ENCODE measurements at regions not wholly inside any gene's neighbourhood (a gene's known extent, or its start where the extent isn't known, plus 50 kb on each side); places are given as distances from the start of the nearest gene placed in this dataset.

- Histone ChIP-seq H3K36me3 (ENCODE audit: control insufficient read depth in 2 of 2, insufficient read depth in 2 of 2, low read length in 1 of 2) (no peaks in the 10 kb centered on the region), H3K27me3 (ENCODE audit: control insufficient read depth in 2 of 2, insufficient read depth in 1 of 2, low read length in 1 of 2) (no peaks in the 10 kb centered on the region), H3K4me3 (ENCODE audit: low read length in 2 of 2) (no peak overlapping the region), H3K4me1 (ENCODE audit: control insufficient read depth in 2 of 2, insufficient read depth in 2 of 2, low read length in 2 of 2) (no peaks in the 10 kb centered on the region), H3K9me3 (ENCODE audit: control insufficient read depth in 2 of 2, insufficient read depth in 1 of 2, low read length in 1 of 2) (no peaks in the 10 kb centered on the region), H3K27ac (ENCODE audit: low read depth in 1 of 2, low read length in 1 of 2) (no peak overlapping the region)
- no peak for DNase-seq (ENCODE audit: low read depth in 6 of 9, low spot score in 9 of 9)
- 43% methylated on average over 2 of the region's 2 CpGs for WGBS
These were observed 149.1 kb upstream of the MAGI3 start for GRCh38 chr1:113241237-113241636.

GRCh38 chr1:113242481-113242880, 147.8 kb upstream of the MAGI3 start:
- no peaks in the 10 kb centered on the region for H3K9me3 ChIP-seq (ENCODE audit: control insufficient read depth in 2 of 2, insufficient read depth in 1 of 2, low read length in 1 of 2)
- no peak overlapping the region for H3K4me3 ChIP-seq (ENCODE audit: low read length in 2 of 2)
- H3K27ac ChIP-seq (ENCODE audit: low read depth in 1 of 2, low read length in 1 of 2), result no peak overlapping the region
- no peaks in the 10 kb centered on the region for H3K36me3 ChIP-seq (ENCODE audit: control insufficient read depth in 2 of 2, insufficient read depth in 2 of 2, low read length in 1 of 2)
- H3K4me1 ChIP-seq (ENCODE audit: control insufficient read depth in 2 of 2, insufficient read depth in 2 of 2, low read length in 2 of 2), result no peaks in the 10 kb centered on the region
- no peaks in the 10 kb centered on the region for H3K27me3 ChIP-seq (ENCODE audit: control insufficient read depth in 2 of 2, insufficient read depth in 1 of 2, low read length in 1 of 2)
- WGBS, result 94% methylated on average over 5 of the region's 5 CpGs
- no peak for DNase-seq (ENCODE audit: low read depth in 6 of 9, low spot score in 9 of 9)

- no peak for DNase-seq (ENCODE audit: low read depth in 6 of 9, low spot score in 9 of 9)
- no peak overlapping the region for H3K27ac ChIP-seq (ENCODE audit: low read depth in 1 of 2, low read length in 1 of 2)
- no peaks in the 10 kb centered on the region for H3K36me3 ChIP-seq (ENCODE audit: control insufficient read depth in 2 of 2, insufficient read depth in 2 of 2, low read length in 1 of 2)
- H3K4me3 ChIP-seq (ENCODE audit: low read length in 2 of 2), result no peak overlapping the region
- no peaks in the 10 kb centered on the region for H3K9me3 ChIP-seq (ENCODE audit: control insufficient read depth in 2 of 2, insufficient read depth in 1 of 2, low read length in 1 of 2)
- WGBS, result 89% methylated on average over 2 of the region's 2 CpGs
- H3K27me3 ChIP-seq (ENCODE audit: control insufficient read depth in 2 of 2, insufficient read depth in 1 of 2, low read length in 1 of 2), result no peaks in the 10 kb centered on the region
- H3K4me1 ChIP-seq (ENCODE audit: control insufficient read depth in 2 of 2, insufficient read depth in 2 of 2, low read length in 2 of 2), result no peaks in the 10 kb centered on the region
These were observed 146.8 kb upstream of the MAGI3 start for GRCh38 chr1:113243529-113243928.

- H3K27ac ChIP-seq (ENCODE audit: low read depth in 1 of 2, low read length in 1 of 2), result no peak overlapping the region
- 63% methylated on average over 4 of the region's 4 CpGs for WGBS
These were observed 146.0 kb upstream of the MAGI3 start for GRCh38 chr1:113244112-113244820.

GRCh38 chr1:113245252-113245651, 145.1 kb upstream of the MAGI3 start:
- H3K27ac ChIP-seq (ENCODE audit: low read depth in 1 of 2, low read length in 1 of 2), result no peak overlapping the region
- no peak overlapping the region for H3K4me3 ChIP-seq (ENCODE audit: low read length in 2 of 2)
- H3K36me3 ChIP-seq (ENCODE audit: control insufficient read depth in 2 of 2, insufficient read depth in 2 of 2, low read length in 1 of 2), result no peaks in the 10 kb centered on the region
- H3K4me1 ChIP-seq (ENCODE audit: control insufficient read depth in 2 of 2, insufficient read depth in 2 of 2, low read length in 2 of 2), result no peaks in the 10 kb centered on the region
- H3K27me3 ChIP-seq (ENCODE audit: control insufficient read depth in 2 of 2, insufficient read depth in 1 of 2, low read length in 1 of 2), result no peaks in the 10 kb centered on the region
- no peak for DNase-seq (ENCODE audit: low read depth in 6 of 9, low spot score in 9 of 9)
- WGBS, result 99% methylated on average over 3 of the region's 3 CpGs
- no peaks in the 10 kb centered on the region for H3K9me3 ChIP-seq (ENCODE audit: control insufficient read depth in 2 of 2, insufficient read depth in 1 of 2, low read length in 1 of 2)

More at GRCh38 chr1:113244112-113244820, 146.0 kb upstream of the MAGI3 start:
- H3K4me3 ChIP-seq (ENCODE audit: low read length in 2 of 2), result no peak overlapping the region
- no peaks in the 10 kb centered on the region for H3K36me3 ChIP-seq (ENCODE audit: control insufficient read depth in 2 of 2, insufficient read depth in 2 of 2, low read length in 1 of 2)
- H3K9me3 ChIP-seq (ENCODE audit: control insufficient read depth in 2 of 2, insufficient read depth in 1 of 2, low read length in 1 of 2), result no peaks in the 10 kb centered on the region
- no peaks in the 10 kb centered on the region for H3K27me3 ChIP-seq (ENCODE audit: control insufficient read depth in 2 of 2, insufficient read depth in 1 of 2, low read length in 1 of 2)
- DNase-seq (ENCODE audit: low read depth in 6 of 9, low spot score in 9 of 9), result no peak
- no peaks in the 10 kb centered on the region for H3K4me1 ChIP-seq (ENCODE audit: control insufficient read depth in 2 of 2, insufficient read depth in 2 of 2, low read length in 2 of 2)

GRCh38 chr1:113246929-113247328, 143.4 kb upstream of the MAGI3 start:
- H3K4me3 ChIP-seq (ENCODE audit: low read length in 2 of 2), result no peak overlapping the region
- no peaks in the 10 kb centered on the region for H3K36me3 ChIP-seq (ENCODE audit: control insufficient read depth in 2 of 2, insufficient read depth in 2 of 2, low read length in 1 of 2)
- H3K27me3 ChIP-seq (ENCODE audit: control insufficient read depth in 2 of 2, insufficient read depth in 1 of 2, low read length in 1 of 2), result no peaks in the 10 kb centered on the region
- H3K9me3 ChIP-seq (ENCODE audit: control insufficient read depth in 2 of 2, insufficient read depth in 1 of 2, low read length in 1 of 2), result no peaks in the 10 kb centered on the region
- no peaks in the 10 kb centered on the region for H3K4me1 ChIP-seq (ENCODE audit: control insufficient read depth in 2 of 2, insufficient read depth in 2 of 2, low read length in 2 of 2)
- H3K27ac ChIP-seq (ENCODE audit: low read depth in 1 of 2, low read length in 1 of 2), result no peak overlapping the region
- DNase-seq (ENCODE audit: low read depth in 6 of 9, low spot score in 9 of 9), result no peak
- WGBS, result 93% methylated on average over 3 of the region's 3 CpGs

GRCh38 chr1:113247355-113247754, 143.0 kb upstream of the MAGI3 start:
- no peak overlapping the region for H3K4me3 ChIP-seq (ENCODE audit: low read length in 2 of 2)
- DNase-seq (ENCODE audit: low read depth in 6 of 9, low spot score in 9 of 9), result no peak
- H3K27ac ChIP-seq (ENCODE audit: low read depth in 1 of 2, low read length in 1 of 2), result no peak overlapping the region
- H3K27me3 ChIP-seq (ENCODE audit: control insufficient read depth in 2 of 2, insufficient read depth in 1 of 2, low read length in 1 of 2), result no peaks in the 10 kb centered on the region
- H3K4me1 ChIP-seq (ENCODE audit: control insufficient read depth in 2 of 2, insufficient read depth in 2 of 2, low read length in 2 of 2), result no peaks in the 10 kb centered on the region
- H3K36me3 ChIP-seq (ENCODE audit: control insufficient read depth in 2 of 2, insufficient read depth in 2 of 2, low read length in 1 of 2), result no peaks in the 10 kb centered on the region
- 89% methylated on average over 2 of the region's 2 CpGs for WGBS
- no peaks in the 10 kb centered on the region for H3K9me3 ChIP-seq (ENCODE audit: control insufficient read depth in 2 of 2, insufficient read depth in 1 of 2, low read length in 1 of 2)

- no peaks in the 10 kb centered on the region for H3K4me1 ChIP-seq (ENCODE audit: control insufficient read depth in 2 of 2, insufficient read depth in 2 of 2, low read length in 2 of 2)
- 97% methylated on average over 3 of the region's 3 CpGs for WGBS
- no peak for DNase-seq (ENCODE audit: low read depth in 6 of 9, low spot score in 9 of 9)
- no peaks in the 10 kb centered on the region for H3K9me3 ChIP-seq (ENCODE audit: control insufficient read depth in 2 of 2, insufficient read depth in 1 of 2, low read length in 1 of 2)
- no peaks in the 10 kb centered on the region for H3K27me3 ChIP-seq (ENCODE audit: control insufficient read depth in 2 of 2, insufficient read depth in 1 of 2, low read length in 1 of 2)
- H3K36me3 ChIP-seq (ENCODE audit: control insufficient read depth in 2 of 2, insufficient read depth in 2 of 2, low read length in 1 of 2), result no peaks in the 10 kb centered on the region
- no peak overlapping the region for H3K4me3 ChIP-seq (ENCODE audit: low read length in 2 of 2)
- H3K27ac ChIP-seq (ENCODE audit: low read depth in 1 of 2, low read length in 1 of 2), result no peak overlapping the region
These were observed 142.5 kb upstream of the MAGI3 start for GRCh38 chr1:113247782-113248181.

- 85% methylated on average over 5 of the region's 5 CpGs for WGBS
- no peak overlapping the region for H3K27ac ChIP-seq (ENCODE audit: low read depth in 1 of 2, low read length in 1 of 2)
- H3K9me3 ChIP-seq (ENCODE audit: control insufficient read depth in 2 of 2, insufficient read depth in 1 of 2, low read length in 1 of 2), result no peaks in the 10 kb centered on the region
- H3K4me1 ChIP-seq (ENCODE audit: control insufficient read depth in 2 of 2, insufficient read depth in 2 of 2, low read length in 2 of 2), result no peaks in the 10 kb centered on the region
- H3K27me3 ChIP-seq (ENCODE audit: control insufficient read depth in 2 of 2, insufficient read depth in 1 of 2, low read length in 1 of 2), result no peaks in the 10 kb centered on the region
- no peaks in the 10 kb centered on the region for H3K36me3 ChIP-seq (ENCODE audit: control insufficient read depth in 2 of 2, insufficient read depth in 2 of 2, low read length in 1 of 2)
- no peak for DNase-seq (ENCODE audit: low read depth in 6 of 9, low spot score in 9 of 9)
- no peak overlapping the region for H3K4me3 ChIP-seq (ENCODE audit: low read length in 2 of 2)
These were observed 141.8 kb upstream of the MAGI3 start for GRCh38 chr1:113248494-113248893.
